ENCODE measurements at regions not wholly inside any gene's neighbourhood (a gene's known extent, or its start where the extent isn't known, plus 50 kb on each side); places are given as distances from the start of the nearest gene placed in this dataset.

DNA sequence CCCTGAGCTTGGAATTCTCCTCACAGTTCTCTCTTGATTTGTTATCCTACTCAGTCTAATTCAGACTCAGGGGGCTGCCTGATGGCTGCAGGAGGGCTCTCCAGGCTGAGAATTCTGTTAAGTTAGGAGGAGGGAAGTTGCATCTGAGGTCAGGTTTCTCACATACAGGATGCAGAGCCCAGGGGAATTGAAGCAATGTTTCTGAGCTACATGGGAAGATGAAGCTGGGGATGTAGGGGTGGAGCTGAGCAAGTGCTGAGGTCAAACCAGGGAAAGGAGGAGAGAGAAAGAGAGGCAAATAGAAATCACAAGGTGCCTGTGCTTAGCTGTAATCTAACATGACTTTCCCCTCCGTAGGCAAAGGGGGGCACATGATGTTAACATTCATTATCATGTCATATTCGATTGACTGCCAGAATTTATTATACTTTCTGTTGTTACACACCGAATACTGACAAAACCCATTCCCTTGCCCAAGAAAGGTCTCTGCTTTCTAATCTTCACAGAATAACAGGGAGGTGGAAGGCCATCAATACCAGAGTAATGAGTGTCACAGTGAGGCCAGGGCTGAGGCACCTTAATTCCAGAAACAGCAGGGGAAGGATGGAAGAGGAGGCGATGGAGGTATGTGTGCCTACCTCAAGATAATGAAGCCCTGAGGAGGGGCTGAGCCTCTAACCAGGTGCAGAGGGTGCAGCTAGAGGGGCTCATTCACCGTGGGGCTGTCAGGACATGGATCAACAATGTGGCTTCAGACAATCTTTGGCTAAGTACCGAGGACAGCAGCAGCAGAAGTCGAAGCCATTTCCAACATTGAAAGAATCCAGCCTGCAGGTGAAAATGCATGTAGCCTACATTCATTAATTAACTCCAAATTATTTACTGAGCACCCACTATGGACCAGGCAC is 205.4 kb upstream of the SNX19 start (continued):
- TF ChIP-seq HSF4 (CRISPR knock-in tag; IDR thresholded peaks at IDR 0.05; ENCODE audit: borderline replicate concordance) (no peak), NCOA2 (IDR thresholded peaks at IDR 0.05; ENCODE audit: partially characterized antibody in 2 of 2) (no peak), GATA2 (CRISPR knock-in tag; IDR thresholded peaks at IDR 0.05) (no peak), CHD7 (IDR thresholded peaks at IDR 0.05; ENCODE audit: low read depth, low read length) (no peak), ZNF589 (CRISPR knock-in tag; IDR thresholded peaks at IDR 0.05; ENCODE audit: low read depth) (no peak), TAL1 (IDR thresholded peaks at IDR 0.05) (no peak)
- TF ChIP-seq, protein P1, sequence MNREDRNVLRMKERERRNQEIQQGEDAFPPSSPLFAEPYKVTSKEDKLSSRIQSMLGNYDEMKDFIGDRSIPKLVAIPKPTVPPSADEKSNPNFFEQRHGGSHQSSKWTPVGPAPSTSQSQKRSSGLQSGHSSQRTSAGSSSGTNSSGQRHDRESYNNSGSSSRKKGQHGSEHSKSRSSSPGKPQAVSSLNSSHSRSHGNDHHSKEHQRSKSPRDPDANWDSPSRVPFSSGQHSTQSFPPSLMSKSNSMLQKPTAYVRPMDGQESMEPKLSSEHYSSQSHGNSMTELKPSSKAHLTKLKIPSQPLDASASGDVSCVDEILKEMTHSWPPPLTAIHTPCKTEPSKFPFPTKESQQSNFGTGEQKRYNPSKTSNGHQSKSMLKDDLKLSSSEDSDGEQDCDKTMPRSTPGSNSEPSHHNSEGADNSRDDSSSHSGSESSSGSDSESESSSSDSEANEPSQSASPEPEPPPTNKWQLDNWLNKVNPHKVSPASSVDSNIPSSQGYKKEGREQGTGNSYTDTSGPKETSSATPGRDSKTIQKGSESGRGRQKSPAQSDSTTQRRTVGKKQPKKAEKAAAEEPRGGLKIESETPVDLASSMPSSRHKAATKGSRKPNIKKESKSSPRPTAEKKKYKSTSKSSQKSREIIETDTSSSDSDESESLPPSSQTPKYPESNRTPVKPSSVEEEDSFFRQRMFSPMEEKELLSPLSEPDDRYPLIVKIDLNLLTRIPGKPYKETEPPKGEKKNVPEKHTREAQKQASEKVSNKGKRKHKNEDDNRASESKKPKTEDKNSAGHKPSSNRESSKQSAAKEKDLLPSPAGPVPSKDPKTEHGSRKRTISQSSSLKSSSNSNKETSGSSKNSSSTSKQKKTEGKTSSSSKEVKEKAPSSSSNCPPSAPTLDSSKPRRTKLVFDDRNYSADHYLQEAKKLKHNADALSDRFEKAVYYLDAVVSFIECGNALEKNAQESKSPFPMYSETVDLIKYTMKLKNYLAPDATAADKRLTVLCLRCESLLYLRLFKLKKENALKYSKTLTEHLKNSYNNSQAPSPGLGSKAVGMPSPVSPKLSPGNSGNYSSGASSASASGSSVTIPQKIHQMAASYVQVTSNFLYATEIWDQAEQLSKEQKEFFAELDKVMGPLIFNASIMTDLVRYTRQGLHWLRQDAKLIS (CRISPR knock-in tag; IDR thresholded peaks at IDR 0.05) = no peak

Measured in K562 (cell line).